ENCODE measurements at regions not wholly inside any gene's neighbourhood (a gene's known extent, or its start where the extent isn't known, plus 50 kb on each side); places are given as distances from the start of the nearest gene placed in this dataset.

GRCh38 chr16:7038475-7038874 is 294.2 kb upstream of the RBFOX1 start:
- intact Hi-C loops (cut with DNase I) = no loop called here
- Histone ChIP-seq H3K36me3 (no peaks in the 10 kb centered on the region), H3K4me1 (no peaks in the 10 kb centered on the region), H3K27ac (no peak overlapping the region), H3K9me3 (no peaks in the 10 kb centered on the region), H3K27me3 (peaks cover 0 to 9% (median 0%) of the 10 kb centered on the region in 9 donors), H3K4me3 (no peak overlapping the region)
- no peak for DNase-seq
- 31 to 46% (median 40%) methylated on average over 3 to 4 of the region's 4 CpGs for WGBS, 4 donors
- ATAC-seq = no peak
- no peak for TF ChIP-seq POLR2A (IDR thresholded peaks at IDR 0.05)
- TF ChIP-seq CTCF (IDR thresholded peaks at IDR 0.05) = no peak

DNA sequence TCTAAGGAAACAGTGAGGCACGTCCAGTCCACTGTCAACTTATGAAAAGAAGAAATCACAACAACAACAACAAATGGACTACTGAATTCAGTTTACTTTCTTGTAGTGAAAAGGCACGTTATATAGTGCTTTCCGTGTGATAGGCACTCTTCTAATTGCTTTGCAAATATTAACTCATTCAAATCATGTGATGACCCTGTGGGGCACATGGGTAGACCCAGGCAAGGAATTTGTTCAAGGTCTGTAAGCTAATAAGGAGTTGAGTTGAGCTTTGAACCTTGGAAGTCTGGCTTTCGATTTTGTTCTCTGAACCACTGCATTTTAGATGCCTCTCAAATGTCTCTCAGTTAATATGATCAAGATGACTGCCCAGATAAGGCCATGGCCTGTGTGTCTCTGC is 295.1 kb upstream of the RBFOX1 start:
- no peaks in the 10 kb centered on the region for H3K36me3 ChIP-seq
- TF ChIP-seq POLR2A (IDR thresholded peaks at IDR 0.05) (no peak), CTCF (IDR thresholded peaks at IDR 0.05) (no peak)
- no peak for DNase-seq
- no peak for ATAC-seq
- H3K4me3 ChIP-seq = no peak overlapping the region
- no peak overlapping the region for H3K27ac ChIP-seq
- no peaks in the 10 kb centered on the region for H3K27me3 ChIP-seq
- intact Hi-C loops (cut with DNase I) = no loop called here
- 65 to 80% (median 75%) methylated on average over 4 of the region's 4 CpGs for WGBS, 4 donors
- no peaks in the 10 kb centered on the region for H3K9me3 ChIP-seq
- H3K4me1 ChIP-seq = no peaks in the 10 kb centered on the region

- H3K36me3 ChIP-seq = no peaks in the 10 kb centered on the region
- intact Hi-C loops (cut with DNase I) = no loop called here
- peaks cover 0 to 9% (median 0%) of the 10 kb centered on the region in 12 donors for H3K9me3 ChIP-seq
- H3K27ac ChIP-seq = no peak overlapping the region
- ATAC-seq (no peak), DNase-seq (no peak)
- WGBS, 4 donors = 60 to 74% (median 65%) methylated on average over 2 of the region's 2 CpGs
- no peak overlapping the region for H3K4me3 ChIP-seq
- H3K27me3 ChIP-seq = no peaks in the 10 kb centered on the region
- TF ChIP-seq CTCF (IDR thresholded peaks at IDR 0.05) = no peak
- no peak for TF ChIP-seq POLR2A (IDR thresholded peaks at IDR 0.05)
- H3K4me1 ChIP-seq = no peaks in the 10 kb centered on the region
Measured at GRCh38 chr16:7031031-7031430, 301.6 kb upstream of the RBFOX1 start.

GRCh38 chr16:7027401-7027800 is 305.2 kb upstream of the RBFOX1 start:
- no peaks in the 10 kb centered on the region for H3K36me3 ChIP-seq
- H3K4me1 ChIP-seq = no peaks in the 10 kb centered on the region
- no peak overlapping the region for H3K27ac ChIP-seq
- no peaks in the 10 kb centered on the region for H3K27me3 ChIP-seq
- ATAC-seq (no peak), DNase-seq (no peak)
- H3K9me3 ChIP-seq = peaks cover 0 to 9% (median 0%) of the 10 kb centered on the region in 12 donors
- no peak for TF ChIP-seq POLR2A (IDR thresholded peaks at IDR 0.05)
- TF ChIP-seq CTCF (IDR thresholded peaks at IDR 0.05) = no peak
- no peak overlapping the region for H3K4me3 ChIP-seq
- intact Hi-C loops (cut with DNase I) = loop anchor here in 6 of 10 donors (2.0 to 10.0 kb wide), 3 partner anchors 1145 to 1147 kb away; no protein-coding TSS in a partner anchor

Data from heart left ventricle (tissue), 16 donors.